Hematopoietic multipotent progenitor cell treated with erythropoietin and hydrocortisone succinate and interleukin-3 and kit ligand, for 8 days (in vitro differentiated cells): ENCODE measurements at regions not wholly inside any gene's neighbourhood (a gene's known extent, or its start where the extent isn't known, plus 50 kb on each side); places are given as distances from the start of the nearest gene placed in this dataset.
"Not testable (repeated sequence)": the region's sequence is repeated elsewhere in the genome, so short reads cannot be mapped to it uniquely, and the experiment has no call there.

Experiments used
- DNase-seq: peaks from one replicate; pipeline ENCODE4 v3.0.0-alpha.2; 2015

DNA sequence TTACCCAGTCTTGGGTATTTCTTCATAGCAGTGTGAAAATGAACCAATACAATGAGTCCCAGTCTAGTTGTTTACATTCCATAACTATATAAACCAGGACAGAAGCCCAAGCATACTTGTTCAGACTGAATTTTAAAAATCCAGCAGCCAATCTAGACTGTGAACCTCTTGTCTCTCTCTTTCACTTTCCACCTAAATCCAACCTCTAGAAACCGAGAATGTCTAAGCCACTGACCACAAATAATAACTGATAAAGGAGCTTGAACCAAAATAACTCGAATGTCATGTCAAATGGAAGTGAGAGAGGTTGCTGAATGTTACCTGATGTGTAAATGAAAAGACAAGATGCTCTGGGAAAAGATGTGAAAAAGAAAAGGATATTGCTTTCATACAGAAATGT, 544.7 kb downstream of the NLGN4X start:
- DNase-seq, result no peak

DNA sequence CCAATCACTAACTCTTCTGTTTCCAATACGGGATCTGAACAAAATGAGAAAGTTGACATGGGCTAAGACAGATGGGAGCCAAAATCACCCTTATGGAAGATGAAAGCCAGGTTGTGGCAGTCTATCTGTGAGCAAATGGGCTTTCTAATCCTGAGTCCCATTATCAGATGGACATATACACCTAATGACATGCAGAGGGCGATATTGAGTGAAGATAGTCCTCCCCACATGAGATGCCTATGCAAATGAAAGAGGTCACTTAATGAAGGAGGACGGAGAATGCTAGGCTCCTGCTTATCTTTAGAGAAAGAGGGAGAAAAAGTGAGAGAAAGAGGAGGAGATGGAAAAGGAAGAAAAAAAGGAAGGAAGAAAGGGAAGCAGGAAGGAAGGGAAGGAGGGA, 547.5 kb downstream of the NLGN4X start:
- DNase-seq, result peak; percentile 14

DNA sequence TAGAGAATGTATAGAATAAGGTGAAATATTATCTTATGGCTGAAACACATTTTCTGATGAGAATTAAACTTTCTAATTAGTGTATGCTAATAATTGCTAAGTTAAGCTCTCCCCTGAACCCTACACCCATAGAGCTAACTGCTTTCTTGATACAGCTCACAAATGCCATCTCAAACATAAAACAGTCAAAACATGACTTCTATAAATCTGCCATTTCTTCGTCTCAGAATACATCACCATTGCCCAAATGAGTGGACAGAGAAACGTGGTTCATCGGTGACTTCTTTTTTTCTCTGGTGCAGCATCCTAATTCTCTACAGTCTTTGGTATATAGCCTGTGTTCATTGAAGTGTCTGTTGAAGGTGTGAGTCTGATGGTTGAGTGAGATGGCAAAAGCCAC, 554.6 kb downstream of the NLGN4X start:
- DNase-seq, result no peak

DNA sequence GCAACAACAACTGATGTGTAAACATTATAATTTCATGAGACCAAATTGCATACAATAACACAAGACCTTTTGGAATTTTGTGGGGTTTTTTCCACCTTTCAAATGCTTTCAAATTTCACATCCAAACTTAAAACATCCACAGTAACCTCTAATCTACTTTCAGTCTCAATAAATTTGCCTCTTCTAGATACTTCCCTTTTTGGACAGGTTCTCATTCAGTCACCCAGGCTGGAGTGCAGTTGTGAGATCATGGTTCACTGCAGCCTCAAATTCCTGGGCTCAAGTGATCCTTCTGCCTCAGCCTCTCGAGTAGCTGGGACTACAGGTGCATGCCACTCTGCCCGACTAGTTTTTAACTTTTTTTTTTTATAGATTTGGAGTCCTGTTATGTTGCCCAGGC, 556.6 kb downstream of the NLGN4X start:
- no peak for DNase-seq

DNA sequence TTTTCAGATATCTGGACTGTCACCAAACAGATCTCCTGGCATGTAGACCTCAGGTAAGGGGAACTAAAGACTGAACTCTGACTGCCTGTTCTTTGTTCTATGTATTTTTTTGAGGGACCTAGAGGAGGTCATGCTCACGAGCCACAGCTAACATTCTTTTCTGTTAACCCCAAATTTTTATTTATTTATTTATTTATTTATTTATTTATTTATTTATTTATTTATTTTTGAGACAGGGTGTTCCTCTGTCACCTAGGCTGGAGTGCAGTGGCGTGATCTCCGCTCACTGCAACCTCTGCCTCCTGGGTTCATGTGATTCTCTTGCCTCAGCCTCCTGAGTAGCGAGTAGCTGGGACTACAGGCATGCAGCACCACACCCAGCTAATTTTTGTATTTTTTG, 562.0 kb downstream of the NLGN4X start:
- DNase-seq, result not testable (repeated sequence)

DNA sequence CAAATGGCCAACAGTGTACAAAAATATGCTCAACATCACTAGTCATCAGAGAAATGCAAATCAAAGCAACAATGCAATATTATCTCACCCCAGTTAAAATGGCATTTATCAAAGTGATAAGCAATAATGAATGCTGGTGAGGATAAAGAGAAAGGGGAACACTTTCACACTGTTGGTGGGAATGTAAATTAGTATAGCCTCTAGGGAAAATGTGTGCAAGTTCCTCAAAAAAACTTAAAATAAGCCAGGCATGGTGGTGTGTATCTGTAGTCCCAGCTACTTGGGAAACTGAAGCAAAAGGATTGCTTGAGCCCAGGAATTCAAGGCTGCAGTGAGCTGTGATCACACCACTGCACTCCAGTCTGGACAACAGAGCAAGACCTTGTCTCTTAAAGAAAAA, 572.1 kb downstream of the NLGN4X start:
- DNase-seq, result no peak

DNA sequence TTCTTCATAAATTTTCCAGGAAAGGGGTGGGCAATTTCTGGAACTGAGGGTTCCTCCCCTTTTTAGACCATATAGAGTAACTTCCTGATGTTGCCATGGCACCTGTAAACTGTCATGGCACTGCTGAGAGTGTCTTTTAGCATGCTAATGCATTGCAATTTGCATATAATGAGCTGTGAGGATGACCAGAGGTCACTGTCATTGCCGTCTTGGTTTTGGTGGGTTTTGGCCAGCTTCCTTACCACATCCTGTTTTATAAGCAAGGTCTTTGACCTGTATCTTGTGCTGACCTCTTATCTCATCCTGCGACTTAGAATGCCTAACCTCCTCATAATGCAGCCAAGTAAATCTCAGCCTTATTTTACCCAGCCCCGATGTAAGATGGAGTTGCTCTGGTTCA, 577.8 kb downstream of the NLGN4X start:
- no peak for DNase-seq

DNA sequence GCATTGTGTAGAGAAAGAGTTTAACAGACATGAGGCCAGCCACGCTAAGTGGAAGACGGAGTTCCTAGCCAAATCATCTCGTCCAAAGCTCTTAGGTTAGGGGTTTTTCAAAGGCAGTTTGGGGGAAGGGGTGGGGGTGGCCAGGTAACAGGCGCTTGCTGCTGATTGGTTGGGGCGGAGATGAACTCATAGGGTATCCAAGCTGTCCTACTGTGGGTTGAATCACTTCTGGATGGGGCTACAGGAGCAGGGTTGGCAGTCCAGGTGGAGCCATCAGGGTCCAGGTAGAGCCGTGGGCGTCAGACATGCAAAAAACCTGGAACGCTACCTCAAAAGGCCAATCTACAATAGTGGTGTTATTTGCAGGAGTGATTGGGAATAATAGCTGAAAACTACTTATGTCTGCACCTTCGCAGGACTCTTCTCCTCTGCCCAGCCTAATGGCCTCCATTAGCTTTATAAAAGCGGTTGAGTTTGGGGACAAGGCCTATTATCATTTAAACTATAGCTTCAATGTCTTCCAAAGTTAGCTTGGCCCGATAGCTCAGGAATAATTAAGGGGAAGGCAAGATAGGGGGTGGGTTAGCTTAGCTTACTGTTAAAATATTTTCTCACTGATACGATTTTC, 579.6 kb downstream of the NLGN4X start:
- DNase-seq, result no peak

DNA sequence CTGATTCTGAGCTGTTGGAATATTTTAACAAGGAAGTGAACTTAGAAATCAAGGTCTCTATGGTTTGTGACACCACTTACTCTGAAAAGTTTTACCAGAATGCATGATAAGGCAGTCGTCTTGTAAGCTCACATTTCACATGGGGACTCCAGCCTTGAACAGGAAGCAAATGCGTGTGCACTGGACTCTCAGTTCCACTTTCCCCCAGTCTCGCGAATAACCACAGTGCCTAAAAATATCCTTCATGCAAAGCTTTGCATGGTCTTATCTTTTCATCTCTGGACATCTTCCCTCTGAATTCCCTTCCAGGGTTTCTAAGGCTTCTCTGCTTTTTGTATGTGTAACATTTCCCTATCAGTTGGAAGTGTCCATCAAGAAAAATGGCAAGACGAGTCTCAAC, 581.8 kb downstream of the NLGN4X start:
- no peak for DNase-seq

DNA sequence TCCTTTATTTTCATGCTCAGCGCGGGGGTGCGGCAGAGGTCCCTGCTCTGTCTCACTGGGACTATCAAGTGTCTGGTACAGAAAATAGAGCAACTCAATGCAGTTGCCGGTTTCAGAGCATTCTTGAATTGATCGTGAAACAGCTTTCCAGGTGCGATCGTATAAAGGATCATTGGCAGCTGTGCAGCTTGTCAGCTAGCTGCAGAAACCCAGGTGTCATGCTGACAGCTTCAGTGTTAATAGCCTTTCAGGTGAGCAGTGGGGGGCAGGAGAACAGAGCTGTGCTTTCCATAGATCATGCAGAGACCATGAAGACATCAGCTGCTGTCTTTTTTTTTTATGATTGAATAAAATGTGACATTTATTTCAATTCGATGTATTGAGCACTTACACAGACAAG, 583.9 kb downstream of the NLGN4X start:
- DNase-seq, result no peak

DNA sequence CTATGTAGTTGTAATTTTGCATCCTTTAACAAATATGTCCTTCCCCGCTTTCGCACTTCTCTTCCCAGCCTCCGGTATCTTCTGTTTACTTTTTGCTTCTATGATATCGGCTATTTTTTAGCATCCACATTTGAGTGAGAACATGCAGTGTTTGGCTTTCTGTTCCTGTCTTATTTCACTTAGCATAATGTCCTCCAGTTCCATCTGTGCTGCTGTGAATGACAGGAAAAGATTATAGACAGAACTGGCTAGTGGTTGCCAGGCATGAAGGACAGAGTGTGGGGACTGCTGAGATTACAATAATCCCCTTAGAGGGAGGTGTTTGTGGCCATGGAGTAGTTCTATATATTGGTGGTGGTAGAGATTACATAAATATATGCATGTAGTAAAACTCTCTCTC, 588.6 kb downstream of the NLGN4X start:
- DNase-seq, result no peak

DNA sequence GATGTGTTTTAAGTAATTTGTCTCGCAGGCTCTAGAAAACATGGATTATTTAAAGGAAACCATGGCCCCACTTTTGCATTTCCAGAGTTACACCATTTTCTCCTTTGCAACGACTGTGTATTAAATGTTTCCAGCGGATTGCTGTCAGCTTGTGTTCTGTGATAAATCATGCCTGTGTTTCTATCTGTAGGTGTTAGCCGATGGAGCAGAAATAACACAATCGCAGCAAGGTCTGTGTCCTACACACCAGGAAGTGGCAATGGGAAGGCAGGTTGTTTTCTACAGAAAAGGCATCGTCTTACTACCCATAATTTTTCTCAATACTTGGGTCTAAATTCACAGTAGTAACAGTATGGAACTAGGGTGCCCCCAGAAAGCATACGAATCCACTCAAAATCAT, 590.1 kb downstream of the NLGN4X start:
- DNase-seq, result no peak

DNA sequence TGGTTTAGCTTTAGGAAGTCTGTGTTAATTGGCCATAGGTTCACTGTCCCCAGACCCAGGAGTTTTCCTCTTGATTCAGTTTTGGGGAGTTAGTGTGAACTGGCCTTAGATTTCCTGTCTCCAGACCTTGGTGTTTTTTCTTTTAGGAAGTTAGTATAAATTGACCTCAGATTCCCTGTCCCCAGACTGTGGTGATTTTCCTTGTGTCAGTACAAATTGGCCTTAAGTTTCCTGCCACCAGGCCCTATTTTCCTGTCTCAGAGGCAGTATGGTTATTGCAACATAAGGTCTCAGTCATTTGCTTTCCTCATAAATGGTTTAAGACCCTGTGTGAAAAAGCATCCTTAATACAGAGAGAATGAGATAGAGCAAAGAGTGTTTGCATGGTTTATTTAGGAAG, 595.8 kb downstream of the NLGN4X start:
- DNase-seq, result no peak

DNA sequence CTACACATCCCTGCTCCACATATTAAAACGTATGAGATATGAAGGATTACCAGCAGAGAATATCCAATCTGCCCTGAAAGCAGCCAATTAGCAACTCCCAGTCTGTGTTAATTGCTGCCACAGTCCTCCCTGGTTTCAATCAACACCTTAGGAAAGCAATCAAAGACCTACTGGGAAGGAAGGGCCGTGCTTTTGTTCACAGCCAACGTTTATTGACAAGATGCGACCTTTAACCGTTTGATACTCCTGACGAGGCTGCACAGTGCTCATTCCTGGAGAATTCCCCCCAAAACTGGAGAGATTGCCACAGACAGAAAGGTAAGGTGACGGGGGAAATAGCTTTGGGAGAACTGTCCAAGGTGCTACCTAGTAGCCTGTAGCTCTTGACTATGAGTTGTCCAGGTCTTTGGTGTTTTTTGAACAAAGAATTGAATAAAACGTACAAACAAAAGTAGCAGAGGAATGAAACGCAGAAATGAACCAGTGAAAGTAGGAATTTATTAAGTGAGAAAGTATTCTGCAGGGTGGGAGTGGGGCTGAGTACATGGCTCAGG, 596.5 kb downstream of the NLGN4X start:
- no peak for DNase-seq

DNA sequence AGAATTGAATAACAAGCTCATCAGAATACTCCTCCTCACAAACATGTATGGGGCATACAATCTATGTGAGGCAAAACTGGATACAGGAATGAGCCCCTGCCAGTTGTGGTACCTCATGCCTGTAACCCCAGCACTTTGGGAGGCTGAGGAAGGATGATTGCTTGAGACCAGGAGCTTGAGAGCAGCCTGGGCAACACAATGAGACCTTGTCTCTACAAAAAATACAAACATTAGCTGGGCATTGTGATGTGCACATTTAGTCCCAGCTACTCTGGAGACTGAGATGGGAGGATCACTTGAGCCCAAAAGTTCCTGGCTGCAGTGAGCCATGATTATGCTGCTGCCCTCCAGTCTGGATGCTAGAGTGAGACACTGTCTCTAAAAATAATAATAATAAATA, 611.0 kb downstream of the NLGN4X start:
- DNase-seq, result no peak

DNA sequence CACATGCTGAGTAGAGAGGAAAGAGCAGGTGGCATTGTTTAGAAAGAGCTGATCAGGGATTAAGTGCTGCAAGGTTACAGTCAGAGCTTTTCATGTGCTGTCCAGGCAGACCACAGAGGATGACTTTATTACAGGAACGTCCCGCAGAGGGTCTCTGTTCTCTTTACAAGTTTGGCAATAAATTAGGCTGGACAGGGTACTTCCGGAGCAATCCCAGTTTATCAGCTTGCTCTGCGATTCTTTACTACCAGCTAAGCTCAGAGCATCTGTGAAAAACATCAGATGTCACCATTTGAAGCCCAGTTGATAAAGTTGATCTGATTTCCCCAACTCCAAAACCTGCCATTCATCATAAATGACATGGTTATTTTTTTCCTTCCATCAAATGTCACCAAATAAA, 633.1 kb downstream of the NLGN4X start:
- no peak for DNase-seq

DNA sequence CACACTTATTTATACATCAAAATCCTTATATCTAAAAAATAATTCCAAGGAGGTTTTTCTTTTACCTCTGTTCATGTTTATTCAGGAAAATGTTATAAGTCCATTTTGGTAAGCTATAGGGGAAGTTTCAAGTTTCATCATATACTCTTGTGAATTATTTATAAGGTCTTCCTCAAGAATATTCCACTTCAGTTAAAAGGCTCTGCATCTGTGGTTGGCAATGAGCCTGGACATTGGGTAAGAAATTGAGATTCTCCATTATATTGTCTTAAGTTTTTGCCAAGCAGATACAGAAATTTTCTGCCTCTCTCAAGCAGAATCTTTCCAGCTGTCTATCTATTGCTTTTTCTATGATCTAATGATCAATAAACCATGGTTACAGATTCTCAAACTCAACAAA, 641.9 kb downstream of the NLGN4X start:
- DNase-seq, result no peak

DNA sequence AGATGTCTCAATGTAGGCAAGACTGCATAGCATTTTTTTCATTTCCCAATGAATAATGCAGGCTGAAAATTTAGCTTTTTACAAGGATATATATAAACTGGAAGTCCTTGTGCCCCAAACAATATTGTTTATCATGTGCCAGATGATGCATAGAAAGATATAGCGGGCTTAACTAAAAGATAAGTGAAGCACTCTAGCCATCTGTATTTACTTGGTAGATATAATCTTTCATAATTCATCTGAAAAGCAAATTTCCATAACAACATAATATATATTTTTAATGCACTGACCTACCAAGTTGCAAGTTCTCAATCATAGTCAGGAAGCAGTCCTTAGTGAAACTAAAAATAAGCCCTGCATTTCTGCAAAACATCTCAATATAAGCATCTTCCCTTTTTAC, 653.3 kb downstream of the NLGN4X start:
- no peak for DNase-seq

DNA sequence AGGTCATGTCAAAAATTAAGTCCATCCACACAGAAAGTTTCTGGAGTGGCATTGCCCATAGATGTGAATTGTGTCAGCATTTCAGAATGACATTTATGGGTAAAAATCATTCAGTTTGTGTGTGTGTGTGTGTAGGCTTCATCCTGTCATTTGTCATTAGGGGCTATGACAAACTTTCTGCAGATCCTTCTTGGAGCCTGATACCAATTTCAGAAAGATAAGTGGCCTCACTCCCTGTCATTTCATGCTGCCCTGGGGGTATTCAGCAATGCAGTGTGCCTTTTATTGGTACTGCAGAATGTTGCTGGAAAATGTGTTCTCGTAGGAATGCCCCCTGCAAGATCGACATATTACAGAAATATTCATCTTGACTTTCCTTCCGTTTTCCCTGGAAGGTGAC, 659.7 kb downstream of the NLGN4X start:
- DNase-seq, result no peak

DNA sequence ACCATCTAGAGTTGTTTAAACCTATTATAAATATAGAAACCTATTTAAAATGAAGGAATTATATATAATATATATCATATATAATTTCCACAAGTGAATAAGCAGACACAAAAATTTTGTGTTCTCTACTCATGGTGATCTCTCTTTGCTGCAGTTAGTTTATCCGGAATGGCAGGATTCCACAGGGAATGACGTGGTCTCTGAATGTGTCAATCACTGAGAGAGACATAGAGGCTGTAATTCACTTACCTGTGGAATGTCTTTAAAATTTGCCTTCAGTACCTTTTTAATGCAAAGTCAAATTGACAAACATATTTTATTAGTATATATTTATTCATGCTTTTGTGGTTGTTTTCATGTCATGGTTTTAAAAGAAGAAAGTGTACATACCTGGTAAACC, 669.3 kb downstream of the NLGN4X start:
- DNase-seq, result no peak

DNA sequence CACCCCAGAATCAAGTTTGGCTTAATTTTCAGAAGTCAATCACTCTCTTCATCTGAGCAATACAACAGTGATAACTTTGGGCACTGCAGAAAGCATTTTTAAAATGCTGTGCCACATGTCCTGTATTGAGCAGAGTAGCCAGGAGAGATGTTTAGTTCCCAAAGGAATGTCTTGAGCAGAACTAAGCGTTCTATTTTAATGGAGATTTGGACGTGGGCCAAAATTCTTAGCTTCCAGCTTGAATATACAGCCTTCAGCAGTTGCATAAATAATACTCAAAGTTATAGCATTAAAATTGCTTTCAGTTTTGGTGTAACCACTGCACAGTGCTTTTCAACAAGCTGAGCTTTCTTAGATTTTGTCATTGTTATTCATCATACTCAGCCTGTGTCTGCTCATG, 679.2 kb downstream of the NLGN4X start:
- no peak for DNase-seq

DNA sequence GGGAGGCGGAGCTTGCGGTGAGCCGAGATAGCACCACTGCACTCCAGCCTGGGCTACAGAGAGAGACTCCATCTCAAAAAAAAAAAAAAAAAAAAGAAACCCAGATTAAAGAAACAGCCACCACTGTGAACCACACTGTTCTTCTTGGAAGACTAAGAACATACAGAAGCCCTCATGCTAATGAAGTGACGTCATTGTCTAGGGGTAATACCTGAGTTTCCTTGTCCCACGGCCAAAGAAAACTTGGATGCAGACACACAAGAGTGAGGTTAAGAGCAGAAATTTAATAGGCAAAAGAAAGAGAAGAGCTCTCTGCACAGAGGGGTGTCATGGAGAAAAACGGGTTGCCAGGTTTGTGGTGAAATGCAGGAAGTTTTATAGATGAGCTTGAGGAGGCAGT, 691.6 kb downstream of the NLGN4X start:
- DNase-seq, result no peak

DNA sequence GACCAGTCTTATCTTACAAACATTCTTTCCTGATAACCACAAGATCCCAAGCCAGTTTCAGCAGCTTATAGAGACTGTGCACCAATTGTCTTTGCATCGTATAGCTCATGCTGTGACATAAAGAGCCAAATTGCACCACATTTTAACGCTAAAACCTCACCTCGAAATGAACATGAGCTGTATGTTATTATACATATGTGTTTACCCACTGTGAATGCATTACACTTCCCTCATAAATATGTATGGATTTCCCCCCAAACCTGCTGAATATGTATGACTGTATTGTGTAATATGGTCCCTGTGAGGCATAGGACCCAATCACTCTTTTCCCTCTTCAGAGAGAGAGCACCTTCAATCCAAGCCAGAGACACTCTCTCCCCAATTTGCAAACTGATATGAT, 692.4 kb downstream of the NLGN4X start:
- no peak for DNase-seq

DNA sequence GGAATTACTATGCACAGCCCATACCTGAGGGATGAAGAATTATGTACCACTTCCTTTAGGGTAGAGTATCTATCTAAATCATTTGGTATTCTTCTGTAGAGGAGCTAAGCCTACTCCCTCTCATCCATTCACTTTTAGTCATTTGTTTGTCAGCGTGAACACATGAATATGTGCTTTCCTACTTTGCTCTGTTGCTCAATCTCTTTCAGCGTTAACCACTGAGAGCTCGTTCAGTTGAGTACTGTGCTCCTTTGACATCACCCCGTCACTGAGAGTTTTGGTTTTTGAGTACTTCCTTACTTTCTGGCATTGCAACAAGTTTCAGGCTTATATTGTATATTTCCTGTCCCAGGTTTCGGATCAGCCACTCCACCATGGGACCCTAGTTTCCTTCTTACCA, 700.6 kb downstream of the NLGN4X start:
- no peak for DNase-seq

DNA sequence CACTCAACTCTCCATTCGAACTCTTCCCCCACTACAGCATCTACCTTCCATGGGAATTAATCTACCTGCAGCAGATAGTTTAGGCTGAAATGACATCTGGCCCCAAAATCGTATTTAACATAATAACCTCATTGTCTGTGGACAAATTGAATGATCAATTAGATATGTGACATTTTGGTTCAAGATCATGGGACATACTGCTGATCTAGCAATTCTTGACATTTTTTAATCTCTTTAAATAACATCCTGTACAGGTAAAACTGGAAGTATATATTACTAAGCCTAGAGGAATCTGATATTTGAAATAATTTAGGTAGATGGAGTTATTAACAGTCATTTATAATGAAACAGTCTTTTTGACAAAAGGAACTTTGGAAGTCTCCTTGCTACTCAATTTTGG, 702.5 kb downstream of the NLGN4X start:
- no peak for DNase-seq
